Middle frontal gyrus (tissue), 1 donor: ENCODE measurements at regions not wholly inside any gene's neighbourhood (a gene's known extent, or its start where the extent isn't known, plus 50 kb on each side); places are given as distances from the start of the nearest gene placed in this dataset.
"Not testable (repeated sequence)": the region's sequence is repeated elsewhere in the genome, so short reads cannot be mapped to it uniquely, and the experiment has no call there.

ENCODE experiments used
- DNase-seq: peaks from one replicate; pipeline ENCODE4 v3.0.0-alpha.2; 2015; ENCODE audit warnings: low spot score; ENCODE audit errors: extremely low spot score

GRCh38 chr3:34056181-34056910 lies 257.9 kb downstream of the PDCD6IP start:
- DNase-seq = no peak

GRCh38 chr3:34056951-34057390 lies 258.5 kb downstream of the PDCD6IP start:
- DNase-seq = no peak

DNA sequence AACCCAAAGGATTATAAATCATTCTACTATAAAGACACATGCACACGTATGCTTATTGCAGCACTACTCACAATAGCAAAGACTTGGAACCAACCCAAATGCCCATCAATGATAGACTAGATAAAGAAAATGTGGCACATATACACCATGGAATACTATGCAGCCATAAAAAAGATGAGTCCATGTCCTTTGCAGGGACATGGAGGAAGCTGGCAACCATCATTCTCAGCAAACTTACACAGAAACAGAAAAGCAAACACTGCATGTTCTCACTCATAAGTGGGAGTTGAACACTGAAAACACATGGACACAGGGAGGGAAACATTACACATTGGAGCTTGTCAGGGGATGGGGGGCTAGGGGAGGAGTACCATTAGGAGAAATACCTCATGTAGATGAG lies 262.6 kb downstream of the PDCD6IP start:
- DNase-seq = not testable (repeated sequence)

GRCh38 chr3:34065901-34066300 lies 267.5 kb downstream of the PDCD6IP start:
- no peak for DNase-seq

DNA sequence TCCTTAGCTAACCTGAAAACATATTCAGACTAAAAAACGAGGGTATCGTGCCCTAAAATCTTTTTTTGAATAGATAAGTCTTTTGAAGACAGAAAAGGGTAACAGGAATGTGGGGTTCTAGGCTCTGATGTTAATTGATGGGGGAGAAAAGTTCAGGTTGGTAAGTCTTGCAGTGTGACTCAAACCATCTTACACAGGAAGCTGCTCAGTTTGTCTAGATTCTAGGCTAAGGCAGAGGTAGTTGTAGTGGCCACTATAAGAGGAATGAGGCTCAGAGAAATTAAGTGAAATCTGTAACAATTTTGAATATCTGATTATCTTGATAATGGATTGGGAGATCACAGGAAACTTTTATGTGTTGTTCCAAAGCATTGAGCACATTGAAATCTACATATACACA lies 267.9 kb downstream of the PDCD6IP start:
- no peak for DNase-seq

- no peak for DNase-seq
Measured at GRCh38 chr3:34066999-34067398, 268.6 kb downstream of the PDCD6IP start.

DNA sequence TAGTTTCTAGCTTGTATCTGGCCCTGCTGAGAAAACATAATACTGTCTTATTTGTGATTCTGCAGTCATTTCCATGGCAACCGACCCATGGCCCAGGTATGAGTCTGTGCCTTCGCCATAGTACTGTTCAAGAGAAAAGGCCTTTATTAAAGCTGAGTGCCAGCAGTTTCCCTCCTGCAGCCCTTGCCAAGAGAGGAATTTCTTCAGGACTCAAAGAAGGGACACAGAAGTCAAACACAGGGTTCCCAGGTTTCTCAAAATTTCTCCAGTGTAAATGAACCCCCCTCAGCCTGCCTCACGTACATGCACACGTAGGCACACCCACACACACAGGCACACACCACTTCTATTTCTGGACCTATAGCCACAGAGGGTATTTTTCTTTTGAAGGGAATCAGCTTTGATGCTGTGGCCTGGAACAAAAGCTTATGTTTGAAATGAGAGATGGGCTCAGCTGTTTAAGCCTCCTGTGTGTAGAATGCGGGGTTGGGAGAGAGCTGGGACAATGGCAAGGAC lies 269.2 kb downstream of the PDCD6IP start:
- no peak for DNase-seq

DNA sequence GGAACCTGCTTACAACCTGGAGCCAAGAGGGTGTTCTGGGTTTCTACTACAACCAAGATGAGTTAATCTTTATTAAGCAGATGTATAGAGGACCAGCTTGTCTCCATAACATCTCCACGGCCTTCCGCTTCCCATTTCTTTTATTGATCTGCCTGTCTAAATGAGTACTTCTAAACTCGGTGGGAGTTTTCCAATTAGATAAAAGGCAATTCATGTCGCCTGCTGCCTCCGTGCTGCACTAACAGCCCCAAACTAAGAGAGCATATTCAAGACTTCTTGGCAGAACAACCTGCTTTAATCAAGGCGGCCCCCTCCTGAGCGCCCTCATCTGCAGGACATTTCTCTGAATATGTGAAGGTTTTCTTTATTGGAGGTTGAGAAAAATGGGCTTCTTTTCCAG lies 270.1 kb downstream of the PDCD6IP start:
- DNase-seq = no peak

- no peak for DNase-seq
Measured at GRCh38 chr3:34070831-34071585, 272.6 kb downstream of the PDCD6IP start.

- no peak for DNase-seq
Measured at GRCh38 chr3:34072297-34072696, 273.9 kb downstream of the PDCD6IP start.

- no peak for DNase-seq
Measured at GRCh38 chr3:34073111-34073510, 274.7 kb downstream of the PDCD6IP start.

GRCh38 chr3:34073961-34074360 lies 275.5 kb downstream of the PDCD6IP start:
- DNase-seq = no peak

DNA sequence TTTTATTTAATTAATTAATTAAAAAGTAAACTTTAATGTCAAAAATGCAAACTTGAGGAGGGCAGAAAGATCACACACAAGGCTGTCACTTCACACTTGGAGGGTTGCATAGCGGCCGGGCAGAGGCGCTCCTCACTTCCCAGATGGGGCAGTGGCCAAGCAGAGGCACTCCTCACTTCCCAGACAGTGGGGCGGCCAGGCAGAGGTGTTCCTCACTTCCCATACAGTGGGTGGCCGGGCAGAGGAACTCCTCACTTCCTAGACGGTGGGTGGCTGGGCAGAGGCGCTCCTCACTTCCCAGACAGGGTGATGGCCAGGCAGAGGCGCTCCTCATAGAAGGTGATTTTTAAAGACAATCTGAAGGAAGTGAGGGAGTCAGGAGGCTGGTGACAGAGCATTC lies 277.5 kb downstream of the PDCD6IP start:
- no peak for DNase-seq

DNA sequence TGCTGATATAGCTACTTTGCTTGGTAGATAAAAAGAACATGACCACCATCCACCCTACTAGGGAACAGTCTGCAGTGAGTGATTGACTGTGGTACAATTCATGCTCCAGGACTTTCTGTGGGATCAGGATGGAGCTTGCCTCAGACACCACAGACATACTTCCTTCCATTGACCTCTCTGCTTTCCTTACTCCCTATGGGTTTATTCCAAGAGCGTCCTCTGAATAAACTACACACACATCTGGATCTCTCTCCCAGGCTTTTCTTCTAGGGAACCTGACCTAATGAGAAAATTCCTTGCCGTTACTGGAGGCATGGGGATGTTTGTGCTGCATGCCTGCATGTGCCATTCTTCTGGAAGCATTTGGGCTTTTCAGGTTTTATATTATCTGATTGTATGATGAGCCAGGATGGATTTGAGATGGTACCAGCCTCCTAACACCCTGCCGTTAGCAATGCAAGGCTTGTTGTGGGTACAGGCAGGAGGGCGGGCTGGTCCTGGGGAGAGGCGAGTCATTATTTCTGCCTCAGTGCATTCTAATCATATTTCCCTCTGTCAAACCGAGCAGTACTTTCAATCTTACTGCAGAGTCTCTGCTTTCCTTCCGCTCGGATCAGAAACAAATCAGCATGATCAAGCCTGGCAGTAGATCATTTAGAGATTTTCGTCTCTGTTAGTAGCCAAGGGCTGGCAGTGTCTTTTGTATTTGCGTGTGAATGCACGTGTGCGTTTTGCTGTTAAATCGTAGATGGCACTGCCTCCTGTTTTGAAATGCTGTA lies 279.2 kb downstream of the PDCD6IP start:
- no peak for DNase-seq

DNA sequence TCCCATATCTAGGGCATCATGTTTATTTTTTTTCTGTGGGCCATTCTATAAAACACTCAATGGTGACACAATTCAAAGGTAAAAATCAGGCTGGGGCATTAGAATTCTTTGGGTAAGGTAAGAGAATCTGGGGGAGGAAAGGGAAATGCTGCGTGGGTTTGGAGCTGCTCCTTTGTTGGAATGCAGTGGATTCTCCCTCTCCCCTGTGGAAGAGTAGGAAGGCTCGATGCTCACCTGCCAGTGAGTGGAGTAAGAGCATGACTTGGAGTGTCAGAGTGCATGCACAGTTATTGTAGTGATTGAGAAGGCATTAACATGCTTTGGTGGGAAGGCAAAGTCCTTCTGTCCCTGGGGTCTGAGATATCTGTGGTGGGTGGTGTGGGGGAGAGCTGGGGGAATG lies 280.0 kb downstream of the PDCD6IP start:
- DNase-seq = no peak

- DNase-seq = not testable (repeated sequence)
Measured at GRCh38 chr3:34079849-34080248, 281.4 kb downstream of the PDCD6IP start.

DNA sequence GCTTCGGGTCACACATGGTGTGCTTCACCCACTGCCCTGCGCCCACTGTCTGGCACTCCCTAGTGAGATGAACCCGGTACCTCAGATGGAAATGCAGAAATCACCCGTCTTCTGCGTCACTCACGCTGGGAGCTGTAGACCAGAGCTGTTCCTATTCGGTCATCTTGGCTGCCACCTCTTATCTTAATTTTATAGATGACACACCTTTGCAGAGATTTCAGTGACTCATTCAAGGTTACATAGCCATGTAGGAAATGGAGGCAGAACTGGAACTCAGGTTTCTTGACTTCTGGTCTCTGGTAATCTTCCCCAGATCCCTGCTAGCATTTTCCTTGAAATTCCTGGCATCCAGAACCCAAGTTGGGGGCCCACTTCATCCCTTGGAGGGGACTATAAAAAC lies 291.9 kb downstream of the PDCD6IP start:
- DNase-seq = not testable (repeated sequence)

GRCh38 chr3:34090876-34091275 lies 292.4 kb downstream of the PDCD6IP start:
- DNase-seq = peak; percentile 20

GRCh38 chr3:34094280-34094679 lies 295.9 kb downstream of the PDCD6IP start:
- not testable (repeated sequence) for DNase-seq

- no peak for DNase-seq
Measured at GRCh38 chr3:34102288-34102687, 303.9 kb downstream of the PDCD6IP start.

DNA sequence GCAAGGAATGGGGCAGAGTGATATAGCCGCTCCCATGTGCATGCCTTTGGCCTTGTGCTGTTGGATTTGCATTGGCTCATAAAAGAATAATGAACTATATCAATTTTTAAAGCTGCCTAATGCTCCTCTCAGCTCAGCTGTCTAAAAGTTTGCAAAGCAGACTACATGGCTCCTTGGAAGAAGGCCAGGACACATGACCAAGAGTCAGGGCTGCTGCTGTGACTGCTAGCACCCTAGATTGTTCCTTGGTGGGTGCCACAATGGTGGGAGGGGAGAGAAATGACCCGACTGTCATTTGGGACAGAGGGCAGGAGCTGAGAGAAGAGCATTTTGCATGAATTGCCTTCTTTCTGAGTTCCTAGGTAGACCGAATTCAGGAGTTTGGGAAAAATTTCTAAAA lies 307.9 kb downstream of the PDCD6IP start:
- DNase-seq = no peak

- no peak for DNase-seq
Measured at GRCh38 chr3:34106879-34107278, 308.4 kb downstream of the PDCD6IP start.
